ENCODE measurements at regions not wholly inside any gene's neighbourhood (a gene's known extent, or its start where the extent isn't known, plus 50 kb on each side); places are given as distances from the start of the nearest gene placed in this dataset.

GRCh38 chr17:83154311-83155127, 75.1 kb downstream of the METRNL start:
- in situ Hi-C loops (cut with MboI) (no loop called here), intact Hi-C loops (cut with micrococcal nuclease; ENCODE audit: unreplicated experiment) (no loop called here)
- ChIA-PET POLR2A (no interaction called here), SMC1A (ENCODE audit: uncharacterized antibody, unreplicated experiment) (interaction anchor here (0.6 kb wide), 1 partner anchor 50 kb away, joined by 3 read pairs; no protein-coding TSS in a partner anchor), RAD21 (ENCODE audit: unreplicated experiment) (no interaction called here), CTCF (interaction anchor here (0.6 to 1.1 kb wide), 2 partner anchors 16 to 78 kb away, joined by 3 to 5 read pairs; no protein-coding TSS in a partner anchor)
- BruUV-seq (replicated peaks) = no TSS peak
- Histone ChIP-seq H2AFZ (ENCODE audit: control insufficient read depth, low read depth, low read length) (no peak overlapping the region), H3K27me3 (replicated peaks in 1 of 2; ENCODE audit: control insufficient read depth in 2 of 2, insufficient read depth in 2 of 2, low read length in 1 of 2) (no peaks in the 10 kb centered on the region), H4K20me1 (ENCODE audit: control insufficient read depth, insufficient read depth) (no peaks in the 10 kb centered on the region), H3K9me3 (replicated peaks; ENCODE audit: control insufficient read depth, insufficient read depth, low read length) (no peaks in the 10 kb centered on the region), H3K4me1 (ENCODE audit: control insufficient read depth, insufficient read depth, low read length) (no peaks in the 10 kb centered on the region), H3K79me2 (ENCODE audit: control insufficient read depth, insufficient read depth, low read length) (no peaks in the 10 kb centered on the region), H3K4me3 (no peak overlapping the region), H3K36me3 (ENCODE audit: control insufficient read depth in 2 of 2, insufficient read depth in 2 of 2, low read length in 1 of 2) (no peaks in the 10 kb centered on the region), H3K9ac (ENCODE audit: control insufficient read depth, insufficient read depth, low read length) (no peak overlapping the region), H3K27ac (ENCODE audit: control insufficient read depth, insufficient read depth) (no peak overlapping the region), H3K4me2 (ENCODE audit: control insufficient read depth, insufficient read depth) (no peak overlapping the region)
- WGBS (ENCODE audit: insufficient coverage, insufficient replicate concordance, low lambda C conversion rate, missing lambda C conversion rate) = 37% methylated on average over 9 of the region's 9 CpGs
- DNase-seq (ENCODE audit: low read depth, low spot score) (no peak), ATAC-seq (no peak), FAIRE-seq (no peak)
- TF ChIP-seq RAD21 (IDR thresholded peaks at IDR 0.05; ENCODE audit: insufficient read depth, low read depth, low read length) (no peak), ZNF592 (IDR thresholded peaks at IDR 0.05) (no peak), E4F1 (IDR thresholded peaks at IDR 0.05; ENCODE audit: borderline replicate concordance, partially characterized antibody) (no peak), BCL11A (IDR thresholded peaks at IDR 0.05; ENCODE audit: low read depth, low read length) (no peak), NKRF (conservative IDR thresholded peaks at IDR 0.05) (no peak), ATF7 (IDR thresholded peaks at IDR 0.05; ENCODE audit: low read depth) (no peak), RELB (IDR thresholded peaks at IDR 0.05; ENCODE audit: low read depth) (no peak), NFYB (IDR thresholded peaks at IDR 0.05; ENCODE audit: insufficient read depth, low read depth, low read length) (no peak), CBFB (IDR thresholded peaks at IDR 0.05; ENCODE audit: low read depth) (no peak), SUPT20H (IDR thresholded peaks at IDR 0.05; ENCODE audit: borderline replicate concordance, control insufficient read depth, low read depth, low read length) (no peak)

All from GM12878 (cell line).